ENCODE measurements at regions not wholly inside any gene's neighbourhood (a gene's known extent, or its start where the extent isn't known, plus 50 kb on each side); places are given as distances from the start of the nearest gene placed in this dataset.

- no peak for DNase-seq (ENCODE audit: low read depth in 1 of 2, low spot score in 1 of 2)
These were observed 233.9 kb downstream of the RAB28 start for GRCh38 chr4:13250263-13250662.

DNA sequence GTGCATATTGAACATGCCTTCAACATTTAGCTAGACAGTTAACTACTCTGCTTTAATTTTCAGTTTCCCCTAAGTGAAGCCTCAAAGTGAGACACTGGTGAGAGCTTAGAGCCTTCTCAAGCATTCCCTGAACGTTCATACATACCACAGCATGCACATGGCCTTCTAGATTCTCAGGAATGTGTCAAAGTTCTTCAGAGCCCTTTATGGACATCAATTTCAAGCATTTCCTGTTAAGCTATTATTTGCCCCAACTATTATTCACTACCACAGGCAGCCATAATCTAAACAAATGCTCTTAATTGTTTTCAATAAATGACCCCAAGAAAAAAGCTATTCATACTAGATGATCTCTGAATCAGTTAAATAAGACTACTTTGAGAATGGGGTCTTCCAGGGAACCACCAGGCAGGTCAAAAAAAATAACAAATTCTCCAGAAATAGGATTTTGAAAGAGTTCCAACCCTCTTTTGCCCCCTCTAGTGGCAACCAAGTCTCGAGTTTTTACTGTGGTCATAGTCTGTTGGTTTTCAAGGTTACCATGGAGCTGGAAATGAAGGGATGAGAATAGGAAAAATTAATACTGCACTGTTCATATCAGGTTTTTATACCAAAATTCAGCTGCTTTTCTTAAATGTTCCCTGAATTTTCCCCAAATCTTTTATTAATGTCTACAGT, 235.4 kb downstream of the RAB28 start:
- DNase-seq (ENCODE audit: low read depth in 1 of 2, low spot score in 1 of 2), result no peak

- no peak for DNase-seq (ENCODE audit: low read depth in 1 of 2, low spot score in 1 of 2)
These were observed 238.0 kb downstream of the RAB28 start for GRCh38 chr4:13246107-13246506.

DNA sequence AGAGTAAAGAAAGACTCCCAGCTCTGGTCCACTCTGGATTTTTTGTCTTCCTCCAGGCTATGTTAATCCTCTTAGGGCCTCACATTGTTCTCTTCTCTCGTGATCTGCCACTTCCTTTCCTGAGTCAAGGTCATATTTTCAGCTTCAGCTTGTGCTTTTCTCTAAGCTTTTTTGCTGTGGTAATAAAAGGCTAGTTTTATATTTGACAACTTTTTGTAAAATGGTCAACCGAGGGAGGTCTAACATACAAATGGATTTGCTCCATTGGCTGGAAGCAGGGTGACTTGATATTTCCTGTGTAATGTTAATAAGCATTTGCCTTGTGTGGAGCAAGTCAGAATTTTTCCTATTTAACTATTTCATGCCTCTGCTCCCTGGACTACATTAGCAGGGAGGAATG, 239.7 kb downstream of the RAB28 start:
- DNase-seq (ENCODE audit: low read depth in 1 of 2, low spot score in 1 of 2), result no peak

DNA sequence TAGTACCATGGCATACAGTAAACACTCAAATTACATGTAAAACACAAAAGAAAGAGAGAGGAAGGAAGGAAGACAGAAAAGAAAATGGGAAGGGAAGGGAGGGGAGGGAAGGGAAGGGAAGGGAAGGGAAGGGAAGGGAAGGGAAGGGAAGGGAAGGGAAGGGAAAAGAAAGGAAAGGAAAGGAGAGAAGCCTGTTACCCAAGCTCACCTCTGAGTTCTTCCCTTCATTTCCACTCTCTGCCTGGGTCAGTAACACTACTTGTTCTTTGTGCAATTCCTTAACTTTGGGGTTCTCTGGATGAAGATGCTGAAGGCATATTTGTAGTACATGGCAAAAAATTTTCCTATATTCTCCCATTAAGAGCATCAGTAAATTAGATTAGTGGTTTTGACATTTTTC, 241.0 kb downstream of the RAB28 start:
- no peak for DNase-seq (ENCODE audit: low read depth in 1 of 2, low spot score in 1 of 2)

DNA sequence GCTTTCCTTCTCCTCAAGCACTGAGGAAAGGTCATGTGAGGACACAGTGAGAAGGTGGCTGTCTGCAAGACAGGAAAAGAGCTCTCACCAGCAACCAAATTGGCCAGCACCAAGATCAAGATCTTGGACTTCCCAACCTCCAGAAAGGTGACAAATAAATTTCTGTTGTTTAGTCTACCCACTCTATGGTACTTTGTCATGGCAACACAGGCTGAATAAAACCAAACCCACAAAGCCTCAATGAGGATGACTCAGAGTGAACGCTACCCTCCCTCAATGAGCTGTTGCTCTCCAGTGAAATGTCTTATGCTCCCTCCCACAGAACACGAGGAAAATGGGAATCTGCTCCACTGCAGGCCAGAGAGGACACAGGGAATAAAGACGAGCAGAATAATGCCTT, 244.1 kb downstream of the RAB28 start:
- DNase-seq (ENCODE audit: low read depth in 1 of 2, low spot score in 1 of 2), result no peak

GRCh38 chr4:13238936-13239335, 245.2 kb downstream of the RAB28 start:
- DNase-seq (ENCODE audit: low read depth in 1 of 2, low spot score in 1 of 2), result no peak

- no peak for DNase-seq (ENCODE audit: low read depth in 1 of 2, low spot score in 1 of 2)
These were observed 247.7 kb downstream of the RAB28 start for GRCh38 chr4:13236485-13236884.

- no peak for DNase-seq (ENCODE audit: low read depth in 1 of 2, low spot score in 1 of 2)
These were observed 250.4 kb downstream of the RAB28 start for GRCh38 chr4:13233755-13234154.

GRCh38 chr4:13219971-13220370, 264.2 kb downstream of the RAB28 start:
- DNase-seq (ENCODE audit: low read depth in 1 of 2, low spot score in 1 of 2), result no peak

DNA sequence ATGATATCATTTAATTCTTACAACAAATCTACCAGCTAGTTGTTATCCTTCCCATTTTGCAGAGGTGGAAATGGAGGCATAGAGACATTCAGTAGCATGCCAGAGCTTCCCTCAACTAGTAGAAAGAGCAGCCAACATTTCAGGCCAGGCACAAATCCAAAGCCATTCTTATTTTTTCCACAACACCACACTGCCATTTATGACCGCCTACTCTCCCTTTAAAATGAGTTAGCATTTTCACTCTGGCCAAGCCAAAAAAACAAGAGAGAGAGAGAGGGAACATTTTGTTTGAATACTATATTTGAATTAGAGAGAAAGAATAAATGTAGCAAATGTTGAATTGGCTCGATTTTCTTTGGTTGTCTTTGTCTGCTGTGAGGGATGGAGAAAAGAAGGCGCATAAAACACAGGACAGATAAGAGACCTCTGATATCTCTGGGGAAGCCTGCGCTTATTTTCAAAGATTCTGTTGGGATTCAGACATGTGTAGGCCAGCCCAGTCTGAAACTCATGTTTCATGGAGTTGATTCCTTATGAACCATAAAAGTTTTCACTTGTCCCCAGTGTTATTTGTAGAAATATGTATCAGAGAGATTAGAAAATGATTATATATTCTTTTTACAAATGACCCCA, 265.7 kb downstream of the RAB28 start:
- DNase-seq (ENCODE audit: low read depth in 1 of 2, low spot score in 1 of 2), result no peak

DNA sequence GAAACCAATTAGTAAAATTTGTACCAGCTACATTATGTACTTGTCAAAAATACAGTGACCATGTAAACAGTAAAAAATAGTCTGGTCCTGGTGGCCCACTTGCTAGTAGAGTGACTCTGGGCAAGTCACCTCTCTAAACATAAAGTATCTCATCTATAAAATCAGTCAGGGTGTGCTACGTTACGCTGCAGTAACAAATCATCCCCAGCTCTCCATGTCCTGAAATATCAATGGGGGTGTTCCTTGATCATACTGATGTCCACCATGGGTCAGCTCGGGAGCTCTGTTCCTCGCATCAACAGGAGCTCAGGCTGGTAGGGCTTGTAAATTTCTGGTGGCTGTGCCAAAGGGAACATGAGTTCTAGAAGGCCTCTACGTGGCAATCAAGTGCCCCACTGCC, 268.6 kb downstream of the RAB28 start:
- no peak for DNase-seq (ENCODE audit: low read depth in 1 of 2, low spot score in 1 of 2)

GRCh38 chr4:13212936-13213335, 271.2 kb downstream of the RAB28 start:
- no peak for DNase-seq (ENCODE audit: low read depth in 1 of 2, low spot score in 1 of 2)

DNA sequence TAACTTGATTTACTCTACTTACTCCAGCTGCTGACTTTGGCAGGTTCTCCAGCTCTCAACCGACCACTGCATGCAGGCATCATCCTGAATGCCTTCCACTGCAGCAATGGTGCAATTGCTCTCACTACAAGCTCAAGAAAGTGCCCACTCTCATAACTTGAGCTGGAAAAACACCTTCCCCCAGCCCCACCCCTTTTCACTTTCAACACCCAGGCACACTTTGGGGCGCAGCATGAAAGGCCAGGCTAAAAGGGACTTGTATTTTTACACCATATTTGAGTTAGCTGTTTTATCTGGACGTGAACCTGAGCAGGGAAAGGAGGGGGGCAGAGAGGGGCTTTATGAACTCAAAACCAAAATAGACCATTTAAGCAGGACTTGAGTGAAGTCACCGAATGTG, 274.5 kb downstream of the RAB28 start:
- DNase-seq (ENCODE audit: low read depth in 1 of 2, low spot score in 1 of 2), result no peak

- no peak for DNase-seq (ENCODE audit: low read depth in 1 of 2, low spot score in 1 of 2)
These were observed 275.5 kb downstream of the RAB28 start for GRCh38 chr4:13208558-13209193.

GRCh38 chr4:13207226-13207625, 276.9 kb downstream of the RAB28 start:
- no peak for DNase-seq (ENCODE audit: low read depth in 1 of 2, low spot score in 1 of 2)

GRCh38 chr4:13203101-13203500, 281.0 kb downstream of the RAB28 start:
- no peak for DNase-seq (ENCODE audit: low read depth in 1 of 2, low spot score in 1 of 2)

- DNase-seq (ENCODE audit: low read depth in 1 of 2, low spot score in 1 of 2), result no peak
These were observed 281.4 kb downstream of the RAB28 start for GRCh38 chr4:13202701-13203100.

GRCh38 chr4:13201241-13201640, 282.9 kb downstream of the RAB28 start:
- DNase-seq (ENCODE audit: low read depth in 1 of 2, low spot score in 1 of 2), result no peak

DNA sequence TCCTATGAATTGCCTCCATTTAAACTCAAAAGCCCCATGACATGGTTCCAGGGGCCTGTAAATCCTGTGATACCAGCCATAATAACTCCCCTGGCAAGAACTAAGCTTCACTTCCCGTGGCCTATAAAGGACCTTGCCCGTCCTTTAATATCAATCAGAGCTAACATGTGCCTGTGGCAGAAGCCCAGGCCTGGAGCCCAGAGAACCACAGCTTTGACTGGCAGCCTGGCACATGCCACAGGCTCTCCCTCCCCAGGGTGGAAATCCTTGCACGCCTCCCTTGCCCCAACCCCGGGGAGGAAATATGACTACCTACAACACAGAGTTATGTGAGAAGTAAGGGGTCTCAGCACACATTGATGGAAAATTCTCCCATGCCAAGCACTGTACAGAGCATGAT, 287.4 kb downstream of the RAB28 start:
- no peak for DNase-seq (ENCODE audit: low read depth in 1 of 2, low spot score in 1 of 2)

DNA sequence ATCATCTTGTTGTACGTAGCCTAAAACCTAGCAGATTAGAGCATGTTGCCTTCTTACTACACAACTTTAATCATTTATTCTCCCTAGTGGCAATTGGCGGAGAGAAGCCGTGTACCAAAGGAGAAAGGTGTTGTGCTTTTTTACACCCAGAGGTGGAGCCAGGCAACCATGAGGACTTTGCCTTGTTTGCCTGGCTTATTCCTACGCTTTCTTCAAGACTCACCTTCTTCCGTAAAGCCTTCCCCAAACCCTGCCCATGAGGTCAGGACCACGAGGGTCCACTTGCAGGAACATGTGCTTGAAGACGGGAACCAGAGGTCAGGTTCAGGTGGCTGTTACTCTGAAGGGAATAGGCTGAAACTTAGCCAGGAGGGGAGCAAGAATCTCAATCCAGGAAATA, 290.5 kb downstream of the RAB28 start:
- DNase-seq (ENCODE audit: low read depth in 1 of 2, low spot score in 1 of 2), result no peak

GRCh38 chr4:13190093-13190721, 293.9 kb downstream of the RAB28 start:
- no peak for DNase-seq (ENCODE audit: low read depth in 1 of 2, low spot score in 1 of 2)

Measured in activated CD4-positive, alpha-beta T cell treated with anti-CD3 and anti-CD28 coated beads, Interleukin-2, amount 50 U/mL, for 24 hours (primary cell).